Activated CD4-positive, alpha-beta T cell treated with anti-CD3 and anti-CD28 coated beads, Interleukin-2, amount 50 U/mL, for 48 hours (primary cell): ENCODE measurements at regions not wholly inside any gene's neighbourhood (a gene's known extent, or its start where the extent isn't known, plus 50 kb on each side); places are given as distances from the start of the nearest gene placed in this dataset.
"Not testable (repeated sequence)": the region's sequence is repeated elsewhere in the genome, so short reads cannot be mapped to it uniquely, and the experiment has no call there.

Source experiments
- DNase-seq, 2 experiments: peaks; one replicate each; pipeline ENCODE4 v3.0.0-alpha.2; 2020

GRCh38 chr5:154652746-154653417 is 102.3 kb upstream of the LARP1 start:
- no peak for DNase-seq

GRCh38 chr5:154651795-154652194 is 103.4 kb upstream of the LARP1 start:
- not testable (repeated sequence) for DNase-seq

GRCh38 chr5:154648706-154649105 is 106.5 kb upstream of the LARP1 start:
- no peak for DNase-seq

- no peak for DNase-seq
Observed at GRCh38 chr5:154648229-154648628, 106.9 kb upstream of the LARP1 start.

- no peak for DNase-seq
Observed at GRCh38 chr5:154647761-154648145, 107.4 kb upstream of the LARP1 start.

GRCh38 chr5:154647114-154647760 is 107.9 kb upstream of the LARP1 start:
- peak; percentile 4 to 16 for DNase-seq

- DNase-seq = peak in 1 of 2 experiments; percentile 6
Observed at GRCh38 chr5:154646745-154647113, 108.4 kb upstream of the LARP1 start.

GRCh38 chr5:154644745-154645411 is 110.3 kb upstream of the LARP1 start:
- no peak for DNase-seq

- no peak for DNase-seq
Observed at GRCh38 chr5:154642499-154643245, 112.5 kb upstream of the LARP1 start.

GRCh38 chr5:154640213-154640831 is 114.9 kb upstream of the LARP1 start:
- DNase-seq = not testable (repeated sequence)

- not testable (repeated sequence) for DNase-seq
Observed at GRCh38 chr5:154636786-154637185, 118.4 kb upstream of the LARP1 start.

- not testable (repeated sequence) for DNase-seq
Observed at GRCh38 chr5:154636271-154636670, 118.9 kb upstream of the LARP1 start.

- DNase-seq = not testable (repeated sequence)
Observed at GRCh38 chr5:154633744-154634143, 121.4 kb upstream of the LARP1 start.

- DNase-seq = no peak
Observed at GRCh38 chr5:154631141-154631540, 124.0 kb upstream of the LARP1 start.

- DNase-seq = no peak
Observed at GRCh38 chr5:154630410-154630809, 124.8 kb upstream of the LARP1 start.

GRCh38 chr5:154628685-154629084 is 126.5 kb upstream of the LARP1 start:
- no peak for DNase-seq

GRCh38 chr5:154627698-154628678 is 127.2 kb upstream of the LARP1 start:
- no peak for DNase-seq

GRCh38 chr5:154626876-154627557 is 128.2 kb upstream of the LARP1 start:
- DNase-seq = no peak

- DNase-seq = no peak
Observed at GRCh38 chr5:154625031-154625430, 130.1 kb upstream of the LARP1 start.

- DNase-seq = no peak
Observed at GRCh38 chr5:154624341-154624740, 130.8 kb upstream of the LARP1 start.

GRCh38 chr5:154620411-154620810 is 134.8 kb upstream of the LARP1 start:
- DNase-seq = no peak
